Superior temporal gyrus (tissue), 1 donor: ENCODE measurements at regions not wholly inside any gene's neighbourhood (a gene's known extent, or its start where the extent isn't known, plus 50 kb on each side); places are given as distances from the start of the nearest gene placed in this dataset.
"Not testable (repeated sequence)": the region's sequence is repeated elsewhere in the genome, so short reads cannot be mapped to it uniquely, and the experiment has no call there.

Experiments used
- DNase-seq: peaks from one replicate; pipeline ENCODE4 v3.0.0-alpha.2; 2016; ENCODE audit errors: extremely low spot score

DNA sequence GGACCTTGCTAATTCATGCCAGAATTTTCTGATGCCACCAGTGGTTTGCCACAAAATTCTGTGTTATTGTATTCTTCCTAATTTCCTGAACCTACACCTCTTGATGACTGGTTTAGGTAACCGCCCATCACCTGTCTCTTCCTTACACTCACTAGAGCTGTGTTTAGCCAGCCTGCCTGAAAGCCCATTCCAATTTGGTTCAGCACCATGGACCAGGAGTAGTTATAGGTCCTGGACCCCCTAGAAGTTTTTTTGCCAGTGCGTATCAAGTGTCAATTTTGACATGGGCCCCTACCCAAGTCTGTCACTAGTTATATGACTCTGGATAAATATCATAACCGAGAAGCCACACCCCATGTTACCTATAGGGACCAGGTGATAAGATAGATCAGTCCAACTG is 94.0 kb upstream of the NAP1L1 start:
- DNase-seq, result no peak

DNA sequence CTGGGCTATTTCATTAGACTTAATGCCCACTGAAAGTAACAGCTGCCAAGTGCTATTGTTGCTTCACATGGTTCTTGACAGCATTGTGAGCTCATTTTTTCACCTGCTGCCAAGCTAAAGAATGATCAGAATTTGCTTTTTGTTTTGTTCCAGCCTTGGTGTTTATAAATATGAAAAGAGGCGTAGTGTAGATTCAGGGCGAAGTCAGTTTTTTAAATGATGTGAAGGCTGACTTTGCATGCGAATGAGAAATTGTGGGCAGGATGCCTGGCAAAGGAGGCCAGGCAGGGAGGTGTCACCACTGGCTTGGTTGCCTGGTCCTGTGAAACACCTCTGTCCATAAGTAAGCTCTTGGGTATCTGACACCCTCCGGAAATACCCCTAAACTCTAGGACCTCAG is 93.3 kb upstream of the NAP1L1 start:
- no peak for DNase-seq

DNA sequence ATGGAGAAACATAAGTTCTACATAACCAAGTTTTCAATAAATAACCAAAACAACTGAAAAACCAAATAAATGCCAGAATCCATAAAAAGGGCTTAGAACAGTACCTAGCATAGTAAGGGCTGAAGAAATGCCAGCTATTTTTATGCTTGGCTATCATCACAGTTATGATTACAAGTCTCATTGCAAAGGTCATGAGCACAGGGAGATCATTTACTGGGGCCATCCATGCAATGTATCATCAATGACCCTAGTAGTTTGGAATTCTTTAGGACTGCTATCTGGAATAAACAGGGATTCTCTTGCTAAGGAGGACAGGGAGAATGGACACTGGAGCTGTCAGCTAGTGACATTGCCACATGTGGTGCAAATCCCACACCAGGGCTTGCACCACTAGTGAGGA is 92.5 kb upstream of the NAP1L1 start:
- DNase-seq, result no peak

DNA sequence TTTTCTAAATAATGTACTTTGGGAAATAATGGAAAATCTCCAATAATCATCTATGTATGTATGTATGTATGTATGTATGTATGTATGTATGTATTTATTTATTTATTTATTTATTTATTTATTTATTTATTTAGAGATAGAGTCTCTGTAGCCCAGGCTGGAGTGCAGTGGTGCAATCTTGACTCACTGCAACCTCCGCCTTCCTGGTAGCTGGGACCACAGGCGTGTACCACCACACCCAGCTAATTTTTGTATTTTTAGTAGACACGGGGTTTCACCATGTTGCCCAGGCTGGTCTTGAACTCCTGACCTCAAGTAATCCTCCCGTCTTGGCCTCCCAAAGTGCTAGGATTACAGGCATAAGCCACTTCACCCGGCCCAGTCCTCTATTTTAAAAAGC is 91.5 kb upstream of the NAP1L1 start:
- DNase-seq, result not testable (repeated sequence)

DNA sequence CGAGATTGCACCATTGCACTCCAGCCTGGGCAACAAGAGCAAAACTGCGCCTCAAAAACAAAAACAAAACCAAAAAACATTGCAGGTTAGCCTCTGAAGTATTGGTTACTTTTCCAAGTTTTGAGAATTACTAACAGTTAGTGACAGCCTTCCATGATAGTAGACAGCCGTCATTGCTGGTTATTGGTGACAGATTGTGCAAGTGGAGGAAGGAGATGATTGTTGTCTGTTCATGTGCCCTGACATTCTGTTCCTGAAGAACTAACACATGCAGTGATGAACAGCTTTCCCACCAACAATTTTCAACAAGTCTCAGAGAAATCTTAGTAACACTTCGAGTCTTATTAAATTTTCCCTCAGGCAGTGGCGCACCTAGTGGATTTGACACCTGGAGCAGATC is 89.3 kb upstream of the NAP1L1 start:
- no peak for DNase-seq

DNA sequence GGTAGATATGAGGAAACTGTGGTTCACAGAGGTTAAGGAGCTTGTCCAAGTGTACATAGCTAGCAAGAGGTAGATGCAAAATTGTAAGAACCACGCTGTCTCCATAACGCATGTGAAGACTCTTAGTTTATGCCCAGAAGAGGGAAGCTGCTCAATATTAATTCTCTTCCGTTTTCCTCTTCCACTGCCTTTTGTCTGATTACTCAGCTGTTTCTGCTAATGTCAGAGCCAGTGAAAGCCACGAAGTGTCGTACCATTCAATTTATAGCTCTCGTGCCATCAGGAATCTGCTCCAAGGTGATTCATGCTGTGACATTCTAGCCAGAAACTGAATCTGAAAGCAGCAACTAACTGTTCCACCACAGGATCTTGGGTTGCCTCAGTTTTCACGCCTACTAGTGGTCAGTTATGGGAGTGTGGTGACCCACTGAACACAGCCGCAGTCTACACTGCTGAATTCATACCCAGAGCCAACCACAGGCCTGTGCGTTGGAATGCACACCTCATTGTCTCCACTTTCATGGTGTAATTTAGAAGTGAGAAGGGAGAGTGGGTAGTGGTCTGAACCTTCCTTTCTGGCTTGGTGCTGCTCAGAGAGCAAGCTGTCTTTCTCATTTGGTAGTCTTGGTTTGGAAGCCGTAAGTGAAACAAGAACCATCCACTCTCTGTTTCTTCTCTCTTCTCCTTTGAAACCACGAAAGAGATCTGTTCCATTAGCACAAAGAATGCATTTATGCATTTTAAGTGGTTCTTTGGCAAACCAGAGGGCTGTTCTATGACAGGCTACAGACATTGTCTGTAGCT is 74.2 kb upstream of the NAP1L1 start:
- DNase-seq, result peak; percentile 71

DNA sequence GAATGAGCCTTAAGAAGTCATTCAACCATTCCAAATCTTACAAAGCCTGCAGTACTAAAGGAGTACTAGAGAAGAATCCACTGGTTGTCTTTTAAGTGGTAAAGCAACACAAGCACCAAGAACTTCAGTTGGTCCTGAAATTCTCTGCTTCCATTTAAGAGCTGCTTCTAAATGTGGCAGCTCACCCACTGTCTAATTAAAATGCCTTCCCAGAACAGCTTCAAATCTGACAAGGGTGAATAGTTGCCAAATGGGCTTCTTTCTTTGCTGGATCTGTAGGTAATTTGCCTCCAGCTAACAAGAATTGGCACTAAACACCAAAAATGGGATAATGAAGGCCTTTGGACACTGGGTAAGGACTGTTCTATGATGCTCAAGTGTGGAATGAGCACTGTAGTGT is 72.2 kb upstream of the NAP1L1 start:
- DNase-seq, result peak; percentile 48

DNA sequence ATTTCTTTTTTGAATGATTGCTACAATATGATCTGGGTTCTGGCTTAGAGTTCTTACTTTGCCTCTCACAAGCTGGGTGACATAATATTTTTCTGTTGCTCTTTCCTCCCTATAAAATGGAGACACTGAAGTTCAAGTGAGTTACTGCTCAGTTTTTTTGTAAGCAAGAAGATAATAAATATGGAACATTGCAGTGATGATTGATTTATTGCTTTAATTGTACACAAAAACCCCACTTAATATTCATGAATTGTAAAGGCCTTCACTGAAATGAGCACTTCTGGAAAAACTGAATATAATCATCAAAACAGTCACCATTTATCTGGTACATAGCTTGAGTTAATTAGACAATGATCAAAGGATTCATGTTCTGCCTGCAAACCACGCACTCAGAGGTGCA is 71.8 kb upstream of the NAP1L1 start:
- no peak for DNase-seq

DNA sequence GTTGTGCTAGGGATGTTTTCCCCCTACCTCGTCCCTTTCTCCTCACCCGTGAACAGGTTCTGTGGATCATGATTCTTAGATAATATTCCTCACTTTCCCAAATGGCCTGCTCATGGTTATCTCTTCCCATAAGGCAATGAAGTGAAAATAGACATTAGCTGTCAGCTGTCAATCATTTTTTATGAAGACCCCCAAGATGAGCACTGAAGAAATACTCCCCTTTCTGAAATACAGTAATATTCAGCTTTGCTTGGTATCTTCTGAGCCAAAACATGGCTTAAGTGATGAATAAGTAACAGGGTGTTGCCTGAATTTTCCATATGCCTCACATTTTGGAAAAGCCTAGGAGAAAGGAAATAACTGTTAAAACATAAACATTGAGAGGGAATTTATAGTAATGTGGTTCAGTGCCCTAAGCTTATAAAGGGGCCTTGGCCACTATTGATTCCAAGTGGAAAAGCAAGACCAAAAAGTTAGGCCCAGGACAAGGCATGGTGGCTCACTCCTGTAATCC is 70.7 kb upstream of the NAP1L1 start:
- DNase-seq, result no peak

DNA sequence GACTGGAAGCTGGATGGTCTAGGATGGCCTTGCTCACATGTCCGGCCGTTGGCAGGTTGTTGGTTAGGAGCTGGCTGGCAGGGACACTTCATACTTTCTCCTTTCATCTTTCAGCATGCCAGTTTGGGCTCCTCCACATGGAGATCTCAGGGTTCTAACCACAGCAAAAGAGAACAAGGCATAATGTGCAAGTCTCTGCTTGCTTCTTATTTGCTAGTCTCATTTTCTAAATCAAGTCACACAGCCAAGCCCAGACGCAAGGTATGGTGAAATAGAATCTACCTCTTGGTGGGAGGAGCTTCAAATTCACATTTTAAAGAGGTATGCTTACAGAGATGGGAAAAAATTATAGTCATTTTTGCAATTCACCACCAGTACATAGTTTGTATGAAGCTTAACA is 69.1 kb upstream of the NAP1L1 start:
- DNase-seq, result no peak

DNA sequence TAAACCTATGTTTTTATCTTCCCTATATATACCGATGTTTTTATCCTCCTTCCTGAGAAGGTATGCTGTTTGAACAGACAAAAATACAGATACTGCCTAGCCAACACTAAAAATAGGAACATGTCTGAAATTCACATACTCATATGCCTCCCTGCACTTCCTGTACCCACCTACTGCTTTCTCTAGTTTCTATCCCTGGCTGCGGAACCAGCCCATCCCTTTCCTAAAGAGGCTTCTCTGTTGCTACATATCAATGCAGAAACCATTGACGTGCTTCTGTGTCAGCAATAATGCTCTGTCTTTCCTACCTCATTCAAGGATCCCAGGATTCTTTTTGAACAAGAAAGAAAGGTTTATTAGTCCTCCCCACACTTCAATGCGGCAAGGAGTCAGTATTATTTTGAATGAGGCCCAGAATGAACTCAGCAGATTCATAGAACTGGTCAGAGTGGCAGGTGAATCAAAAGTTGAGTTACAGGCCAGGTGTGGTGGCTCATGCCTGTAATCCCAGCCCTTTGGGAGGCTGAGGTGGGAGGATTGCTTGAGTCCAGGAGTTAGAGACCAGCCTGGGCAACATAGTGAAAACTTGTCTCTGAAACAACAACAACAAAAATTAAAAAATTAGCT is 67.8 kb upstream of the NAP1L1 start:
- DNase-seq, result peak; percentile 55

DNA sequence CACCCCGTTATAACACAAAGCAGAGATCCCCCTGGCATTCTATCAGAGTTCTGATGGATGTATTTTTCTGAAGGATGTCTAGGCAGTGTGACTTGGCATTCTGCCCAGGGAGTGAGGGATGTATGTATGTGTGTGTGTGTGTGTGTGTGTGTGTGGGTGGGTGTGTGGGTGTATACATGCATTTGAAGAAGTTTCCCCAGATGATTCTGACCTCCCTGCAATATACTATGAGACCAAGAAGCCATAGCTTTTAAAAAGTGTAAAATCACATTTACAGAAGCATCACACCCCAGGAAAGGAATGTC is 59.7 kb upstream of the NAP1L1 start:
- peak; percentile 5 for DNase-seq

DNA sequence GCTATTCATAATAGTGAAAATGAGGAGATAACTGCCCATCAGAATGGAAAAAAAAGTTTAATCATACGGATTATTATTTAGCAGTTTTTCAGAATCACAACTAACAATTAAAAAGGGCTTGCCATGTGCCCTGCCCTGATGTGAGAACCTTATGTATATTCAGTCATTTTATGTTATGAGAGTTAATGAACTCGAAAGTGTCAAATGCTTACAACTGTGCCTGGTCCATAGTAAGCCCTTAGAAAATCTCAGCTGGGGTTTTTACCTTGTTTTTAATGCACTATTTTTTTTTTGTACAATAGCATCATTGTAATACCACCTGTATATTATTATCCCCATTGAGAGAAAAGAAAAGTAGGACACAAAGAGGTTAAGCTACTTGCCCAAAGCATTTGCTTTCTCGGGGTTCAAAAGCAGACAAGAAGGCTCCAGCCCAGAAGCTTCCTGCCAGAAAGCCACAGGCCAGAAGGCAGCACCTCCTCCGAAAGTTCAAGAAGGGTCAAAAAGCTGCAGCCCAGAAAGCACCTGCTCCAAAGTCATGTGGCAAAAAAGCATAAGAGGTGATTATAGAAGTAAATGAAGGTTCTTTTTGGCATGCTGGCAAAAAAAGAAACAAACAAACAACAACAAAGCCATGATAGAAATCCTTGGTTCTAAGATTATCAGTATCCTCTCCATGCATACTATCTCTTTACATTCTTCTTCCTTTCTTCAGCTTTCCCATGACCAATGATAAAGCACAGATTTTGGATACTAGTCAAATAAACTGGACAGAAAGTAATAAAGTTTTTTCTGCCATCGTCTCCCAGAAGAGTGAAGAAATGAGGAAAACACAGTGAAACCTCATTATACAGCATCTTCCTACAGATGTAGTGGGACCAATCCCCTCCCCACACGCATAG is 59.1 kb upstream of the NAP1L1 start:
- DNase-seq, result peak; percentile 6

DNA sequence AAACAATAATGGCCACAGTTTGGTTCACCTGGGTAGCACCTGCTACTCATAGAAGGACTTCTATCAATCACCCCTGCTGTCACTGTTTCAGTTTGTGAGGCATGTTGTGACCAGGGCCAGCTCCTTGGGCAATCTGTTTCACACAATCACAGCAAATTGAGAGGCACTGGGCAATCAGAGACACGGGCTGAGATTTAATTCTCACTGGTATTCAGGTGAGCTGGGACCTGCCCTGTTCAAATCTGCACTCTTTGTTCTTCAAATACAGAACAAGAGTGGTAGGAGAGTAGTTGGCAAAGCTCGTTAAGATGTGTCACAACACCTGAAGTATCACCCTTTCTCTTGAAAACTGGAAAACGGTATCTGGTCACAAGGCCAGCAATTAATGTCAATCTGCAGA is 57.8 kb upstream of the NAP1L1 start:
- no peak for DNase-seq

DNA sequence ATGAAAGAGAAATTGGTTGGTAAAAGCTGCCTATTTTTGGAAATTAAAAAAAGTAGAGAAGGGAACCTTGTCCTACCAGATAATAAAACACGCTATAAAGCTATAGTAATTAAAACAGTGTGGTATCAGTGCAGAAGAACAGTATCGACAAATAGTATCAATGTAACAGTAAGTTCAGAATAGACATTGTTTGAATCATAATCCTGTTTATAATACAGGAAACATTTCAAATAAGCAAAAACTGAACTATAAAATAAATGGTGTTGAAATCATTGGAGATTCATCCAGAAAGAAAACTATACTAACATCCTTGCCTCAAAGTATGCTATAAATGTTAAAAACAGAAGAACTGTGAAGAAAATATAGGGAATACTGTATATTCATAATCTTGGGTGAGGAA is 54.2 kb upstream of the NAP1L1 start:
- no peak for DNase-seq

DNA sequence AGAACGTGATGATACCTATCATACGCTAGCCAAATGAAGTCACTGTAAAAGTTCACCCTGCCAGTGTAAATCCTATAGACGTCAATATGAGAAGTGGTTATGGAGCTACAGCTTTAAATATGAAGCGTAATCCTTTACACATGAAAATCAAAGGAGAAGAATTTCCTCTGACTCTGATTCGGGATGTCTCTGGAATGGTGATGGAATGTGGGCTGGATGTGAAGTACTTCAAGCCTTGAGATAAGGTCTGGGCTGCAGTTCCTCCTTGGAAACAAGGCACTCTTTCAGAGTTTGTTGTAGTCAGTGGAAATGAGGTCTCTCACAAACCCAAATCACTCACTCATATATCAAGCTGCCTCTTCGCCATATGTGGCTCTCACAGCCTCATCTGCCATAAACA is 53.1 kb upstream of the NAP1L1 start:
- no peak for DNase-seq

DNA sequence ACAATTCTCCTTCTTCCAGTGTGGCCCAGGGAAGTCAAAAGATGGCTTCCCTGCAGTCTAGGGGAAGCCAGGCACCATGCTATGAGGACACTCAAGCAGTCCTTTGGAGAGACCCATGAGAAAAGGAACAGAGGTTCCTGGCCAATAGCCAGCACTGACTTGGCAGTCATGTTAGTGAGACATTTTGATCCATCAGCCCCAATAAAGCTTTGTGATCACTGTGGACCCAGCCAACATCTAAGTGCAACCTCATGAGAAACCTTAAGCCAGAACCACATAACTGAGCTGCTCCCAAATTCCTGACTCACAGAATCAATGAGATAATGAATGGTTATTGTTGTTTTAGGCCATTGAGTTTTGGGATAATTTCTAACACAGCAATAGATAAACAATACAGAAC is 51.0 kb upstream of the NAP1L1 start:
- DNase-seq, result no peak
